Bronchial epithelial cell (primary cell): ENCODE measurements at regions not wholly inside any gene's neighbourhood (a gene's known extent, or its start where the extent isn't known, plus 50 kb on each side); places are given as distances from the start of the nearest gene placed in this dataset.

Source experiments
- DNase-seq: peaks from one replicate; pipeline ENCODE4 v3.0.0-alpha.2; 2010; ENCODE audit warnings: low read depth
- FAIRE-seq: peaks from 2 replicates; lab custom pipeline; 2011; peaks lifted over from hg19 to GRCh38; lab: Jason Lieb, UNC
- H3K27me3 ChIP-seq: 2 replicates; pipeline ENCODE4 v1.5.1; 2011; ENCODE audit warnings: low read length; ENCODE audit not compliant: control insufficient read depth, insufficient read depth
- H3K36me3 ChIP-seq: 2 replicates; pipeline ENCODE4 v1.5.1; 2011; ENCODE audit warnings: low read length; ENCODE audit not compliant: control insufficient read depth, insufficient read depth
- H3K4me3 ChIP-seq: 2 replicates; pipeline ENCODE4 v1.5.1; 2011; ENCODE audit warnings: mild to moderate bottlenecking, low read depth, low read length, control low read depth
- CTCF ChIP-seq: IDR thresholded peaks from 2 replicates; pipeline ENCODE4 v1.5.1; 2011; ENCODE audit warnings: mild to moderate bottlenecking, moderate library complexity, low read length, control low read depth, inconsistent platforms; ENCODE audit not compliant: insufficient read depth, severe bottlenecking

- DNase-seq: no peak
- FAIRE-seq: no peak
- Histone ChIP-seq H3K4me3 (no peak overlapping the region), H3K27me3 (peaks cover 6% of the 10 kb centered on the region), H3K36me3 (no peaks in the 10 kb centered on the region)
- no peak for TF ChIP-seq CTCF
These were observed 960.2 kb downstream of the TUSC7 start for GRCh38 chr3:117669774-117670173.

- DNase-seq: no peak
- FAIRE-seq: no peak
- no peak overlapping the region for H3K4me3 ChIP-seq
- TF ChIP-seq CTCF: no peak
- H3K27me3 ChIP-seq: peaks cover 6% of the 10 kb centered on the region
- H3K36me3 ChIP-seq: no peaks in the 10 kb centered on the region
These were observed 962.2 kb downstream of the TUSC7 start for GRCh38 chr3:117671722-117672318.

GRCh38 chr3:117674321-117674720, 964.7 kb downstream of the TUSC7 start:
- FAIRE-seq: no peak
- TF ChIP-seq CTCF: no peak
- Histone ChIP-seq H3K4me3 (no peak overlapping the region), H3K27me3 (peaks cover 4% of the 10 kb centered on the region), H3K36me3 (no peaks in the 10 kb centered on the region)
- no peak for DNase-seq

GRCh38 chr3:117681619-117682018, 972.0 kb downstream of the TUSC7 start:
- no peaks in the 10 kb centered on the region for H3K36me3 ChIP-seq
- no peak for TF ChIP-seq CTCF
- H3K27me3 ChIP-seq: no peaks in the 10 kb centered on the region
- H3K4me3 ChIP-seq: no peak overlapping the region
- DNase-seq (peak; percentile 32), FAIRE-seq (no peak)

- no peak overlapping the region for H3K4me3 ChIP-seq
- DNase-seq (no peak), FAIRE-seq (no peak)
- no peaks in the 10 kb centered on the region for H3K27me3 ChIP-seq
- no peak for TF ChIP-seq CTCF
- H3K36me3 ChIP-seq: no peaks in the 10 kb centered on the region
These were observed 977.5 kb downstream of the TUSC7 start for GRCh38 chr3:117687096-117687495.

- FAIRE-seq (no peak), DNase-seq (no peak)
- no peak for TF ChIP-seq CTCF
- H3K36me3 ChIP-seq: no peaks in the 10 kb centered on the region
- no peaks in the 10 kb centered on the region for H3K27me3 ChIP-seq
- H3K4me3 ChIP-seq: no peak overlapping the region
These were observed 979.0 kb downstream of the TUSC7 start for GRCh38 chr3:117688583-117688982.
